ENCODE measurements at regions not wholly inside any gene's neighbourhood (a gene's known extent, or its start where the extent isn't known, plus 50 kb on each side); places are given as distances from the start of the nearest gene placed in this dataset.
"Not testable (repeated sequence)": the region's sequence is repeated elsewhere in the genome, so short reads cannot be mapped to it uniquely, and the experiment has no call there.

- not testable (repeated sequence) for H3K9ac ChIP-seq (ENCODE audit: low read length); H3K27ac ChIP-seq (ENCODE audit: low read length); H3K36me3 ChIP-seq (ENCODE audit: control insufficient read depth, low read depth, low read length); H3K4me3 ChIP-seq (ENCODE audit: low read length); H3K4me1 ChIP-seq (ENCODE audit: control insufficient read depth, low read depth, low read length); H3K9me3 ChIP-seq (ENCODE audit: control insufficient read depth, low read depth, low read length); H3K27me3 ChIP-seq (ENCODE audit: control insufficient read depth, insufficient read depth, low read length)
Observed at GRCh38 chr17:45554479-45554878, 64.0 kb upstream of the PLEKHM1 start.

- not testable (repeated sequence) for H3K9me3 ChIP-seq (ENCODE audit: control insufficient read depth, low read depth, low read length); H3K36me3 ChIP-seq (ENCODE audit: control insufficient read depth, low read depth, low read length); H3K4me3 ChIP-seq (ENCODE audit: low read length); H3K4me1 ChIP-seq (ENCODE audit: control insufficient read depth, low read depth, low read length); H3K27ac ChIP-seq (ENCODE audit: low read length); H3K9ac ChIP-seq (ENCODE audit: low read length); H3K27me3 ChIP-seq (ENCODE audit: control insufficient read depth, insufficient read depth, low read length)
Observed at GRCh38 chr17:45558821-45559220, 68.3 kb upstream of the PLEKHM1 start.

GRCh38 chr17:45562868-45563267, 72.3 kb upstream of the PLEKHM1 start:
- H3K36me3 ChIP-seq (ENCODE audit: control insufficient read depth, low read depth, low read length); H3K9me3 ChIP-seq (ENCODE audit: control insufficient read depth, low read depth, low read length); H3K4me1 ChIP-seq (ENCODE audit: control insufficient read depth, low read depth, low read length); H3K27ac ChIP-seq (ENCODE audit: low read length); H3K27me3 ChIP-seq (ENCODE audit: control insufficient read depth, insufficient read depth, low read length); H3K9ac ChIP-seq (ENCODE audit: low read length); H3K4me3 ChIP-seq (ENCODE audit: low read length): not testable (repeated sequence)

- H3K4me1 ChIP-seq (ENCODE audit: control insufficient read depth, low read depth, low read length); H3K27ac ChIP-seq (ENCODE audit: low read length); H3K9ac ChIP-seq (ENCODE audit: low read length); H3K9me3 ChIP-seq (ENCODE audit: control insufficient read depth, low read depth, low read length); H3K27me3 ChIP-seq (ENCODE audit: control insufficient read depth, insufficient read depth, low read length); H3K36me3 ChIP-seq (ENCODE audit: control insufficient read depth, low read depth, low read length); H3K4me3 ChIP-seq (ENCODE audit: low read length): not testable (repeated sequence)
Observed at GRCh38 chr17:45563283-45563682, 72.8 kb upstream of the PLEKHM1 start.

- not testable (repeated sequence) for H3K27ac ChIP-seq (ENCODE audit: low read length); H3K4me3 ChIP-seq (ENCODE audit: low read length); H3K36me3 ChIP-seq (ENCODE audit: control insufficient read depth, low read depth, low read length); H3K9me3 ChIP-seq (ENCODE audit: control insufficient read depth, low read depth, low read length); H3K27me3 ChIP-seq (ENCODE audit: control insufficient read depth, insufficient read depth, low read length); H3K9ac ChIP-seq (ENCODE audit: low read length); H3K4me1 ChIP-seq (ENCODE audit: control insufficient read depth, low read depth, low read length)
Observed at GRCh38 chr17:45568275-45568674, 77.8 kb upstream of the PLEKHM1 start.

- not testable (repeated sequence) for H3K36me3 ChIP-seq (ENCODE audit: control insufficient read depth, low read depth, low read length); H3K27me3 ChIP-seq (ENCODE audit: control insufficient read depth, insufficient read depth, low read length); H3K27ac ChIP-seq (ENCODE audit: low read length); H3K9ac ChIP-seq (ENCODE audit: low read length); H3K4me3 ChIP-seq (ENCODE audit: low read length); H3K9me3 ChIP-seq (ENCODE audit: control insufficient read depth, low read depth, low read length); H3K4me1 ChIP-seq (ENCODE audit: control insufficient read depth, low read depth, low read length)
Observed at GRCh38 chr17:45573326-45573725, 82.8 kb upstream of the PLEKHM1 start.

- H3K4me3 ChIP-seq (ENCODE audit: low read length): no peak overlapping the region
- H3K36me3 ChIP-seq (ENCODE audit: control insufficient read depth, low read depth, low read length): no peaks in the 10 kb centered on the region
Observed at GRCh38 chr17:45573924-45574770, 83.6 kb upstream of the PLEKHM1 start.

GRCh38 chr17:45575126-45575885, 84.8 kb upstream of the PLEKHM1 start:
- Histone ChIP-seq H3K27ac (ENCODE audit: low read length) (no peak overlapping the region), H3K36me3 (ENCODE audit: control insufficient read depth, low read depth, low read length) (no peaks in the 10 kb centered on the region), H3K4me1 (ENCODE audit: control insufficient read depth, low read depth, low read length) (peaks cover 14% of the 10 kb centered on the region), H3K27me3 (ENCODE audit: control insufficient read depth, insufficient read depth, low read length) (no peaks in the 10 kb centered on the region), H3K9me3 (ENCODE audit: control insufficient read depth, low read depth, low read length) (no peaks in the 10 kb centered on the region), H3K9ac (ENCODE audit: low read length) (no peak overlapping the region), H3K4me3 (ENCODE audit: low read length) (no peak overlapping the region)

More at GRCh38 chr17:45573924-45574770, 83.6 kb upstream of the PLEKHM1 start:
- H3K27me3 ChIP-seq (ENCODE audit: control insufficient read depth, insufficient read depth, low read length): no peaks in the 10 kb centered on the region
- H3K4me1 ChIP-seq (ENCODE audit: control insufficient read depth, low read depth, low read length): peaks cover 3% of the 10 kb centered on the region
- no peaks in the 10 kb centered on the region for H3K9me3 ChIP-seq (ENCODE audit: control insufficient read depth, low read depth, low read length)
- H3K27ac ChIP-seq (ENCODE audit: low read length): no peak overlapping the region
- H3K9ac ChIP-seq (ENCODE audit: low read length): no peak overlapping the region

- not testable (repeated sequence) for H3K27me3 ChIP-seq (ENCODE audit: control insufficient read depth, insufficient read depth, low read length); H3K27ac ChIP-seq (ENCODE audit: low read length); H3K9ac ChIP-seq (ENCODE audit: low read length); H3K9me3 ChIP-seq (ENCODE audit: control insufficient read depth, low read depth, low read length); H3K4me3 ChIP-seq (ENCODE audit: low read length); H3K36me3 ChIP-seq (ENCODE audit: control insufficient read depth, low read depth, low read length)
- peaks cover 14% of the 10 kb centered on the region for H3K4me1 ChIP-seq (ENCODE audit: control insufficient read depth, low read depth, low read length)
Observed at GRCh38 chr17:45576527-45577307, 86.2 kb upstream of the PLEKHM1 start.

- Histone ChIP-seq H3K9me3 (ENCODE audit: control insufficient read depth, low read depth, low read length) (no peaks in the 10 kb centered on the region), H3K27me3 (ENCODE audit: control insufficient read depth, insufficient read depth, low read length) (no peaks in the 10 kb centered on the region), H3K27ac (ENCODE audit: low read length) (no peak overlapping the region), H3K9ac (ENCODE audit: low read length) (no peak overlapping the region), H3K4me1 (ENCODE audit: control insufficient read depth, low read depth, low read length) (peaks cover 14% of the 10 kb centered on the region), H3K36me3 (ENCODE audit: control insufficient read depth, low read depth, low read length) (peaks cover 11% of the 10 kb centered on the region), H3K4me3 (ENCODE audit: low read length) (no peak overlapping the region)
Observed at GRCh38 chr17:45577571-45578279, 87.2 kb upstream of the PLEKHM1 start.
